ENCODE measurements at regions not wholly inside any gene's neighbourhood (a gene's known extent, or its start where the extent isn't known, plus 50 kb on each side); places are given as distances from the start of the nearest gene placed in this dataset.

GRCh38 chr3:102136183-102136582, 286.9 kb downstream of the NFKBIZ start:
- H3K4me3 ChIP-seq, result no peak overlapping the region
- H3K27me3 ChIP-seq, result no peaks in the 10 kb centered on the region
- DNase-seq (ENCODE audit: extremely low spot score in 2 of 2), result no peak
- intact Hi-C loops (cut with DNase I), result no loop called here
- no peaks in the 10 kb centered on the region for H3K4me1 ChIP-seq
- TF ChIP-seq POLR2AphosphoS5 (IDR thresholded peaks at IDR 0.05; ENCODE audit: insufficient read depth in 1 of 2, low read depth in 1 of 2) (no peak), CTCF (IDR thresholded peaks at IDR 0.05) (no peak), POLR2A (IDR thresholded peaks at IDR 0.05) (no peak)
- H3K27ac ChIP-seq, result no peak overlapping the region
- H3K36me3 ChIP-seq, result no peaks in the 10 kb centered on the region
- H3K9me3 ChIP-seq, result no peaks in the 10 kb centered on the region

- intact Hi-C loops (cut with DNase I), result no loop called here
- Histone ChIP-seq H3K4me3 (no peak overlapping the region), H3K27me3 (no peaks in the 10 kb centered on the region), H3K36me3 (no peaks in the 10 kb centered on the region), H3K4me1 (no peaks in the 10 kb centered on the region), H3K27ac (no peak overlapping the region), H3K9me3 (no peaks in the 10 kb centered on the region)
- TF ChIP-seq POLR2A (IDR thresholded peaks at IDR 0.05) (no peak), POLR2AphosphoS5 (IDR thresholded peaks at IDR 0.05; ENCODE audit: insufficient read depth in 1 of 2, low read depth in 1 of 2) (no peak), CTCF (IDR thresholded peaks at IDR 0.05) (no peak)
- DNase-seq (ENCODE audit: extremely low spot score in 2 of 2), result no peak
Observed at GRCh38 chr3:102140116-102140515, 290.8 kb downstream of the NFKBIZ start.

GRCh38 chr3:102141096-102141927, 292.0 kb downstream of the NFKBIZ start:
- TF ChIP-seq POLR2AphosphoS5 (IDR thresholded peaks at IDR 0.05; ENCODE audit: insufficient read depth in 1 of 2, low read depth in 1 of 2) (no peak), CTCF (IDR thresholded peaks at IDR 0.05) (no peak), POLR2A (IDR thresholded peaks at IDR 0.05) (no peak)
- intact Hi-C loops (cut with DNase I), result no loop called here
- no peaks in the 10 kb centered on the region for H3K36me3 ChIP-seq
- no peak for DNase-seq (ENCODE audit: extremely low spot score in 2 of 2)
- H3K4me1 ChIP-seq, result no peaks in the 10 kb centered on the region
- no peaks in the 10 kb centered on the region for H3K27me3 ChIP-seq
- no peaks in the 10 kb centered on the region for H3K9me3 ChIP-seq
- H3K27ac ChIP-seq, result no peak overlapping the region
- H3K4me3 ChIP-seq, result no peak overlapping the region

- H3K9me3 ChIP-seq, result no peaks in the 10 kb centered on the region
- no peak for DNase-seq (ENCODE audit: extremely low spot score in 2 of 2)
- intact Hi-C loops (cut with DNase I), result no loop called here
- H3K27ac ChIP-seq, result no peak overlapping the region
- H3K4me1 ChIP-seq, result no peaks in the 10 kb centered on the region
- TF ChIP-seq POLR2AphosphoS5 (IDR thresholded peaks at IDR 0.05; ENCODE audit: insufficient read depth in 1 of 2, low read depth in 1 of 2), result no peak
- TF ChIP-seq POLR2A (IDR thresholded peaks at IDR 0.05), result no peak
- TF ChIP-seq CTCF (IDR thresholded peaks at IDR 0.05), result no peak
- no peaks in the 10 kb centered on the region for H3K36me3 ChIP-seq
- no peak overlapping the region for H3K4me3 ChIP-seq
- no peaks in the 10 kb centered on the region for H3K27me3 ChIP-seq
Observed at GRCh38 chr3:102141928-102142239, 292.6 kb downstream of the NFKBIZ start.

GRCh38 chr3:102142379-102143060, 292.3 kb upstream of the ZPLD1 start:
- Histone ChIP-seq H3K27me3 (no peaks in the 10 kb centered on the region), H3K36me3 (no peaks in the 10 kb centered on the region), H3K27ac (no peak overlapping the region), H3K9me3 (no peaks in the 10 kb centered on the region), H3K4me1 (no peaks in the 10 kb centered on the region), H3K4me3 (no peak overlapping the region)
- TF ChIP-seq POLR2AphosphoS5 (IDR thresholded peaks at IDR 0.05; ENCODE audit: insufficient read depth in 1 of 2, low read depth in 1 of 2) (no peak), CTCF (IDR thresholded peaks at IDR 0.05) (no peak), POLR2A (IDR thresholded peaks at IDR 0.05) (no peak)
- intact Hi-C loops (cut with DNase I), result no loop called here
- no peak for DNase-seq (ENCODE audit: extremely low spot score in 2 of 2)
